ENCODE measurements at regions not wholly inside any gene's neighbourhood (a gene's known extent, or its start where the extent isn't known, plus 50 kb on each side); places are given as distances from the start of the nearest gene placed in this dataset.
"Not testable (repeated sequence)": the region's sequence is repeated elsewhere in the genome, so short reads cannot be mapped to it uniquely, and the experiment has no call there.

DNA sequence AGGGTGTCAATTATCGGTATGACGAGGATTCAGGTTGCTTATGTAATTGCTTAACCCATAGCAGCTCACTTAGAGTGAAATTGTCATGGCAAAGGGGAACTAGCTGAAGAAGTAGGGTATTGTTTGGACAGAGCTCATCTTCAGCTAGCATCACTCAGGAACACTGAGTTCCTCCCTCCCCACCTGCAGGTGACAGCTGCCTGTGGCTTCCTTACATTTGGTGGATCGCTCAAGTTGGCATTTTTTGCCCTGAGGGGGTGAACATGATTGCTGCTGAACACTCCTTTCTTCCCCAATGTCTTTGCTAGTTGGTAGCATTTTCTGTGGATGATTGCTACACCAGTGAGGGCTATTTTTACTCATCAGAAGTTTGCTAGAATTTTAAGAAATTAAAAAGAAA lies 86.7 kb upstream of the THUMPD2 start:
- no peak for TF ChIP-seq EP300 (IDR thresholded peaks at IDR 0.05)
- no peak for DNase-seq
- Histone ChIP-seq H3K4me3 (no peak overlapping the region), H3K4me1 (ENCODE audit: insufficient read depth) (peaks cover 1% of the 10 kb centered on the region), H3K27me3 (no peaks in the 10 kb centered on the region), H3K27ac (no peak overlapping the region), H3K9me3 (no peaks in the 10 kb centered on the region), H3K36me3 (no peaks in the 10 kb centered on the region)
- intact Hi-C loops (cut with DNase I): no loop called here
- WGBS, 3 donors: 91 to 94% (median 92%) methylated on average over 3 of the region's 3 CpGs

GRCh38 chr2:39863672-39864071 lies 84.6 kb upstream of the THUMPD2 start:
- intact Hi-C loops (cut with DNase I); H3K4me1 ChIP-seq (ENCODE audit: insufficient read depth); H3K4me3 ChIP-seq; H3K36me3 ChIP-seq; H3K27me3 ChIP-seq; H3K9me3 ChIP-seq; DNase-seq; H3K27ac ChIP-seq: not testable (repeated sequence)
- WGBS, 3 donors: 92 to 97% (median 95%) methylated on average over 1 of the region's 1 CpG

DNA sequence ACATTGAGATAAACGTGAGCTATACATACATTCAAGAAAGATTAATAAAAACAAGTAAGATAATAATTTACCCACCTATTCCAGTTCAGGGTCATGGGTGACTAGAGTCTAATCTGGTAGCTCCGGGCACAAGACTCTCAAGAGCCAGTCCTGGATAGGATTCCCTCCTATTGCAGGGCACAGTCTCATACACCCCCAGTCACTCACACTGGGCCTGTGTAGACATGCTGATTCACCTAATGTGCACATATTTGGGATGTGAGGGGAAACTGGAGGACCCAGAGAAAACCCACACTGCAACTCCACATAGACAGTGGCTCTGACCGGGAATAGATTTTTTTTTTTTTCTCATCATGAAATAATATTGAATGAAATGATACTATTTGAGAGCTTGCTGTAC lies 81.5 kb upstream of the THUMPD2 start:
- intact Hi-C loops (cut with DNase I): no loop called here

DNA sequence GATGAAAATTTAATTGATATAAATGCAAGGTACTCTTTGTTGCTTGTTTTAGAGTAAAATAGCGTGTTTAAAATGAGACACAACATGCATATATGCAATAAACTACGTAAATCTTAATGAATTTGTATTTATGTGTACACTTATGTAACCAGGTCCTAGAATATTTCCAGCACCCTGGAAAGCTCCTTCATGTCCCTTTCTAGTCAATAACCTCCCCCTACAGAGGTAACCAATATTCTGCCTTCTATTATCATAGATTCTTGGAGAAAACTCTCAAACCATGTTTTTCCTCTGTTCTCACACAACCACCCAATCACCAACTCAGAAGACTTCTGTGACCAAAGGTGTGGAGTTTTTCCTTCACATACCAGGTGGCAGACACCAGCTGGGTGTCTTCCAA lies 79.6 kb upstream of the THUMPD2 start:
- WGBS, 3 donors: 84 to 88% (median 86%) methylated on average over 2 of the region's 2 CpGs
- Histone ChIP-seq H3K9me3 (no peaks in the 10 kb centered on the region), H3K4me1 (ENCODE audit: insufficient read depth) (no peaks in the 10 kb centered on the region), H3K27me3 (no peaks in the 10 kb centered on the region), H3K27ac (no peak overlapping the region), H3K36me3 (no peaks in the 10 kb centered on the region), H3K4me3 (no peak overlapping the region)
- intact Hi-C loops (cut with DNase I): no loop called here
- DNase-seq: no peak
- TF ChIP-seq EP300 (IDR thresholded peaks at IDR 0.05) (no peak), CTCF (IDR thresholded peaks at IDR 0.05) (no peak), POLR2A (IDR thresholded peaks at IDR 0.05) (no peak)

More for the DNA sequence above, 81.5 kb upstream of the THUMPD2 start:
- WGBS, 3 donors: 83 to 90% (median 89%) methylated on average over 3 of the region's 3 CpGs
- H3K27ac ChIP-seq: no peak overlapping the region
- H3K27me3 ChIP-seq: no peaks in the 10 kb centered on the region
- no peaks in the 10 kb centered on the region for H3K9me3 ChIP-seq
- H3K4me1 ChIP-seq (ENCODE audit: insufficient read depth): no peaks in the 10 kb centered on the region
- H3K36me3 ChIP-seq: no peaks in the 10 kb centered on the region
- H3K4me3 ChIP-seq: no peak overlapping the region
- TF ChIP-seq POLR2A (IDR thresholded peaks at IDR 0.05): no peak
- no peak for TF ChIP-seq EP300 (IDR thresholded peaks at IDR 0.05)
- no peak for TF ChIP-seq CTCF (IDR thresholded peaks at IDR 0.05)
- DNase-seq: no peak

DNA sequence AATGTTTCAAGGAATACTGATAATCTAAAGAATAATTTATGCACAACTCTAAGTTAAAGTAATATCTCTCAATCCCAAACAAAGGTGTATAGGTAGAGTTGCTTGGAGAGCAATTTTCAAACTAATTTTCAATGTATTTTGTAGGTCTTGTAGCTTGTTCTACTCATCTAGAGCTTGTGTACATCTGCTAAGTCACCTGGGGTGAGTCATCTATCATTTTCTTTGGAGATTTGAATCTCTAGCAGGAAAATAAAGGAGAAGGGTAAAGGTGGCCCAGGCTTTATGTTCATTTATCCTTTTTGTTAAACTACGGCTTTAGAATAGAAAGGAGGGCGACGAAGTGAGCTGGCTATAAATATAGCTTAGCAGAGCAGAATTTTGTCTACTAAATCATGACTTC lies 76.8 kb upstream of the THUMPD2 start:
- DNase-seq: no peak
- no peak for TF ChIP-seq POLR2A (IDR thresholded peaks at IDR 0.05)
- TF ChIP-seq CTCF (IDR thresholded peaks at IDR 0.05): no peak
- TF ChIP-seq EP300 (IDR thresholded peaks at IDR 0.05): no peak
- no peak overlapping the region for H3K27ac ChIP-seq
- peaks cover 2% of the 10 kb centered on the region for H3K4me1 ChIP-seq (ENCODE audit: insufficient read depth)
- WGBS, 3 donors: 94 to 95% (median 95%) methylated on average over 3 of the region's 3 CpGs
- H3K4me3 ChIP-seq: no peak overlapping the region
- H3K27me3 ChIP-seq: no peaks in the 10 kb centered on the region
- no peaks in the 10 kb centered on the region for H3K36me3 ChIP-seq
- intact Hi-C loops (cut with DNase I): no loop called here
- H3K9me3 ChIP-seq: no peaks in the 10 kb centered on the region

- intact Hi-C loops (cut with DNase I): no loop called here
- H3K4me1 ChIP-seq (ENCODE audit: insufficient read depth): peaks cover 2% of the 10 kb centered on the region
- 91 to 96% (median 95%) methylated on average over 5 of the region's 5 CpGs for WGBS, 3 donors
Observed at GRCh38 chr2:39854771-39855170, 75.7 kb upstream of the THUMPD2 start.

More at GRCh38 chr2:39854771-39855170, 75.7 kb upstream of the THUMPD2 start:
- Histone ChIP-seq H3K27ac (no peak overlapping the region), H3K27me3 (no peaks in the 10 kb centered on the region), H3K9me3 (no peaks in the 10 kb centered on the region), H3K36me3 (no peaks in the 10 kb centered on the region), H3K4me3 (no peak overlapping the region)
- no peak for DNase-seq
- no peak for TF ChIP-seq CTCF (IDR thresholded peaks at IDR 0.05)
- TF ChIP-seq POLR2A (IDR thresholded peaks at IDR 0.05): no peak
- TF ChIP-seq EP300 (IDR thresholded peaks at IDR 0.05): no peak

Measured in ovary (tissue), 7 donors.